HCT116 (cell line): ENCODE measurements at regions not wholly inside any gene's neighbourhood (a gene's known extent, or its start where the extent isn't known, plus 50 kb on each side); places are given as distances from the start of the nearest gene placed in this dataset.

Source experiments
- CTCF ChIP-seq, 3 experiments: fragments of 200-600 bp in 1 of 3; sonication (generic) in 1 of 3; IDR thresholded peaks in 2 of 3; conservative IDR thresholded peaks in 1 of 3; 2 replicates each; pipeline ENCODE4 v1.5.1; 2012 to 2017; ENCODE audit warnings: low read depth in 2 of 3, low read length in 2 of 3, antibody characterized with exemption in 1 of 3, borderline replicate concordance in 1 of 3, control low read depth in 1 of 3, mild to moderate bottlenecking in 1 of 3, mixed read lengths in 1 of 3, mixed run types in 1 of 3, moderate library complexity in 1 of 3; ENCODE audit not compliant: insufficient read depth in 1 of 3
- REST ChIP-seq: IDR thresholded peaks from 2 replicates; pipeline ENCODE4 v1.6.1; 2012; ENCODE audit warnings: low read depth

GRCh38 chr10:81806842-81807241 is 68.2 kb upstream of the NRG3 start:
- TF ChIP-seq CTCF (IDR thresholded peaks at IDR 0.05 in 2 of 3, conservative IDR thresholded peaks at IDR 0.05 in 1 of 3; ENCODE audit: borderline replicate concordance in 1 of 3, insufficient read depth in 1 of 3, low read depth in 2 of 3, low read length in 2 of 3): no peak
- TF ChIP-seq REST: no peak
